Midbrain (tissue), 1 donor: ENCODE measurements at regions not wholly inside any gene's neighbourhood (a gene's known extent, or its start where the extent isn't known, plus 50 kb on each side); places are given as distances from the start of the nearest gene placed in this dataset.
"Not testable (repeated sequence)": the region's sequence is repeated elsewhere in the genome, so short reads cannot be mapped to it uniquely, and the experiment has no call there.

ENCODE experiments used
- DNase-seq: peaks from one replicate; lab custom pipeline; 2025; lab: John Stamatoyannopoulos, UW

DNA sequence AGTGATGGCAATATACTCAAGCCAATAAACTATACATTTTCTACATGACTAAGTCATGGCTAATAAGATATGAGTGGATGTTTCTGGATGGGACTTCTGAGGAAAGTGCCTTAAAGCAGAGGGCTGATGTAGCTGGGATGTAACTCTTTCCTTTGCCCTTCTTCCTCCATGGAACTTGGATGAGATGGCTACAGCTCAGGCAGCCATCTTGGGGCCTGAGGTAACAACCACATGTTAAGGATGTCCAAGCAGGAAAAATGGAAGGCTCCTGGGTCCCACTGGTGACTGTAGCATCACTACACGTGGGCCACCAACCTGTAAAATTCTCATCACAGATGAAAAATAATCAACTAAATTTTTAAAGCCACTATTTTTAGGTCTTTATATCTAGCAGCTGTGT, 54.4 kb upstream of the GRIP1 start:
- DNase-seq: no peak

DNA sequence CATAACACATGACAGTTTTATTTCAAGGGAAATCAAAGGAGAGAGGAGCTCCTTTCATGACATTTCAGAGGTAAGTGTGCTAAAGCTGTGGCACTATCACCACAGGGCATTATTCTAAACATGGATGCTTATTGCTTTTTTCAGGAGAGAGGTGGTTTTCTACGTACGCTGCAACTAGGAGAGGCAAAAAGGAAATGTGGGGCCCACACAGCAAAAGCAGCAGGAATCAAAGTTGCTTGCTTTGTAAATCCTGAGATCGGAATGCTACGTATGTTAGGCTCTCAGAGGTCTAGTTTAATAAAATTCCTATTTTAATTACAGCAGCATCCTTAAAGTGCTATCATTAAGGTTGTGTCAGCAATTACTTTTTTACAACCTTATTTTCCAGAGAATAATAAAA, 55.0 kb upstream of the GRIP1 start:
- DNase-seq: no peak

- no peak for DNase-seq
Observed at GRCh38 chr12:66735275-66735674, 56.4 kb upstream of the GRIP1 start.

DNA sequence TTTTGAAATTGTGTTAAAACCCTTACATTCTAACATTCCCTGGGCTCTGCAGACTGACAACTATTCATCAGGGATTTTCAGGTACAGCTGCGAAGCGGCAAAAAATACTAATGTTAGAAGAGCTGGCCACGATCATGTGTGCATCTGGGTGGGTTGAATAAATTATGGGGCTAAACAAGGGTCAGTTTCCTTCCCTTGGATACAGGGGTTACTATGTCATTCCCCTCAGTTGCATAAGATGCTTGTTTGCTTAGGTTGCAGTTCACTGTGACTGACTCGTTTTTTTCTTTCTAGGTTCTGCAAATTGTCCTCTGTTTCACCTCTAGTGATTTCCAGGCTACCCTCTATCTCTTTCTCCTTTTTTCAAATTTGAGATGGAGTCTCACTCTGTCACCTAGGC, 58.1 kb upstream of the GRIP1 start:
- no peak for DNase-seq

GRCh38 chr12:66739266-66739665, 60.4 kb upstream of the GRIP1 start:
- DNase-seq: no peak

DNA sequence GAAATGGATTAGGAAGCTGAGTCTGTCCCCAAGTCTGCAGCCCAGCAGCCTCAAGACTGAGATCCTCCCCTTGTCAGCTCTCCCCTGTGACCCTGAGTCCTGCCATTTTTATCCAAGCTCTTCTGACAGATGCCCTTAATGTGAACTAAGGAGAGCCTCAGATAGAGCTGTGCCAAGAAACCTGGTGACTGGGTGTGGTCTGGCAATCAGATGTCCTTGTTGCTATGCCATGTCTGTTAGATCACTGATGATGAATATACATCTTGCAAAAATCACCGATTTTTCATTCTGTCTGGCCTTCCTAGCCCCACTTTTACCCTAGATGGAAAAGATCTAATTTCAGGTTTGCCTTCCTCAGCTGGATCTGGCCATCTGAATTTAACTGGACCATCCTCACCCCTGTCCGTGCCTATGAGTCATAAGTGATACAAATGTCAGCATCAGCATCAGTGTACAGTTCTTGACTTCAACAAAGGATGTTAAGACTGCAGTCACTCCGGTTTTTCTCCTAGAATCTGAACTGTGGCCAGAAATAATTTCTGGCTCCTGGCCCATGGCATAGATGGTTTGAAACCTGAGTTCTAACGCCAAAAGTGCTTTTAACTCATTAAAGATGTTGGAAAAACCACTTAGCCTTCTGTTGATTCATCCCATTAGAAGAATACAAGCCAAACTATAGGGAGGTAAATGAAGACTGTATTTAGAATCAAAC, 61.2 kb upstream of the GRIP1 start:
- DNase-seq: no peak

- DNase-seq: no peak
Observed at GRCh38 chr12:66740732-66741131, 61.9 kb upstream of the GRIP1 start.

- no peak for DNase-seq
Observed at GRCh38 chr12:66741919-66742318, 63.0 kb upstream of the GRIP1 start.

DNA sequence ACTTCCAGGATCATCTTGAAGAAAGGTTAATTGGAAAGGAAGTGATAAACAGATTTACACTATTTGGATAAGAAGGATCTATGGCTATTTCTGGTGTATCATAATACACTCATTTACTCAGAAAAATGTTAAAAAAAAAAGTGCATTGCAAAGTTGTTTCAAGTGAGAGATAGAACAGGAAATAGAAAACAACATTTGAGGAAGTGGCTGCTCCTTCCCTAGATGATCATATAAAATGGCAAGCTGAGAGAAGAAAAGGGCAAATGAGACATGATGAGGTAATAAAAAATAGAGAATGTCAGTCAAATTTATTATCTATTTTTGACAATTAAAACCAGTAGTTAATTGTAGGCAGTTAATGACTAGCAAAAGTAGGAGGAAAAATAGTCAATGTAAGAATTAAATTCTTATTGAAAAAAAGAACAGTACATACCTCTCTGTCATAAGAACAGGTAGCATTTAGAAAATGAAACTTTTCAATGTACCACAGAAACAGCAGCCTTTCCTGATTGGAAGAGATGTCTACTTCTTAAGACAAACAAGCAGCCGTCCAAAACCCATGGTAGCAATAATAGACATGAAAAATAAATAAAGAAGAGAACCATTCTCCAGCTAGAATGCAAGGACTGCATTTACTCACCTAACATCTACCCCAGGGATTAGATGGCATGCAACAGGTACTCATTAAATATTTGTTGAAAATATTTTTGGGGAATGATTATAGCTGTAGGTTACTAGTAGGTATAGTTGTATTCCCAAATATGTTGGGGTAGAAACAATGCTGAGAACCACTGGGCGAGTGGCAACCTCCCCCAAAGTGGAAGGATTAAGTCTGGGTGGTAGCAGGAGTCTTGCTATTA, 63.9 kb upstream of the GRIP1 start:
- no peak for DNase-seq

- DNase-seq: no peak
Observed at GRCh38 chr12:66744461-66744860, 65.6 kb upstream of the GRIP1 start.

DNA sequence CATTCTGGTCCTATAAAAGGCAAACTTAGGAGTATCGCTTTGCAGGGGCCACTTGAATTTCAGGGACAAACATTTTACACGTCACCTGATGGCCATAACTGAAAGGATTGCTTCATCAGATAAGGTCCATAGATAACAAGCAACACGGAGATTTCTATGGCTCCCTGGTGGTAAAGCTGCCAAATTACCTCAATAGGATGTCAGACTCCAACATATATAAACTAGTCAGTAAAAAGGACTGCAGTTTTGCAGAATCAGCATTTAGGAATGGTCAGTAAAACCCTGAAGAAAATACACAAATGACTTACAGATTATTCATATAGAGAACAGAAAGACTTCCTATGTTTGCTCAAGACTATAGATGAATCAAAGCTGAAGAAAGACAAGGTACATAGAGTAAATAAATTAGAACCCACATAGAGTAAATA, 66.1 kb upstream of the GRIP1 start:
- no peak for DNase-seq

DNA sequence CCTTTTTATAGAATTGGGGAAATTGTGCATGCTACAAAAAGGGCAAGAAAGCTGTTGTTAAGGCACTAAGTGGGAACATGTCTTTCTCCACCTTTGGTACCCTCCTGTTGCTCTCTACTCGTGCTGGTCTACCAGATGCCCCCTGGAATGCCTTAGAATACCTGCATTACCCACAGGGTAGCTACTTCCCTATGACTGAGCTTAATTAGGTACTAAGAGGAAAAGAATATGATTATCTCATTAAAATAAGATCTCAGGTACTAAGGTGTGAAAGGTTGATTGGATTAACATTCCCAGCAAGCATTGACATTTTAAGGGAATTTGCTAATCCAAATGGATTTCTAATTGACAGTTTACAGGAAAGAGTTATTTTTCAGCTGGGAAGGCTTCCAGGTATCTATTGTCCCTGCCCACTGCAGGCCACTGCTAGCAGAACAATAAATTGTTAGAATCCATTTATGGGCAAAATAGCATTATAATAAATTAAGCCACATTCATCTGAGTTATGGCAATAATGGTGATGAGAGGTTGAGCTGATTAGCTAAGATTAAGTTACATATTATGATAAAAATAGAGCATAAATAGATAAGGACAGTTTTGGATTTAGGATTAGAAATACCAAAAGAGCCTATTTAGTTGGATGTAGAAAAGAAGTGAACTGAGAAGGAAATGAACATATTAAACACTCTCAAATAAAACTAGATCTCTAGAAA, 67.8 kb upstream of the GRIP1 start:
- DNase-seq: no peak

GRCh38 chr12:66751432-66752113, 72.7 kb upstream of the GRIP1 start:
- no peak for DNase-seq

DNA sequence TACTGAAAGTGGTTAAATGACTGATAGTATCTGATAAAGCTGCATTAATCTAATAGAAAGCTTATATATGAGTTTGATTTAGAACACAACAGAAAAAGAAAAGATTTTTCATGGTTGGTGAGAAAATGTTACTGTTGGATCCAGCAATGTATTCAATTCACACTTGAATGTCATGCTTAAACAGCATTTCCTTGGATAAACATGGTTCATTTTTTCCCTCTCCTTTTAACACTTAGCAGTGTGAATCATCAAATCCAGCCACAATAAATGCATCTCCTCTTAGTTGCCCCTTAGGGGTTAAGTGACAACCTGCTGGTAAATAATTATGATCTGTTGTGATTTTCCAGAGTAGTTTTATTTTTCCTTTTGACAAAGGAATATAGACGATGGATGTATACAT, 74.9 kb upstream of the GRIP1 start:
- no peak for DNase-seq

DNA sequence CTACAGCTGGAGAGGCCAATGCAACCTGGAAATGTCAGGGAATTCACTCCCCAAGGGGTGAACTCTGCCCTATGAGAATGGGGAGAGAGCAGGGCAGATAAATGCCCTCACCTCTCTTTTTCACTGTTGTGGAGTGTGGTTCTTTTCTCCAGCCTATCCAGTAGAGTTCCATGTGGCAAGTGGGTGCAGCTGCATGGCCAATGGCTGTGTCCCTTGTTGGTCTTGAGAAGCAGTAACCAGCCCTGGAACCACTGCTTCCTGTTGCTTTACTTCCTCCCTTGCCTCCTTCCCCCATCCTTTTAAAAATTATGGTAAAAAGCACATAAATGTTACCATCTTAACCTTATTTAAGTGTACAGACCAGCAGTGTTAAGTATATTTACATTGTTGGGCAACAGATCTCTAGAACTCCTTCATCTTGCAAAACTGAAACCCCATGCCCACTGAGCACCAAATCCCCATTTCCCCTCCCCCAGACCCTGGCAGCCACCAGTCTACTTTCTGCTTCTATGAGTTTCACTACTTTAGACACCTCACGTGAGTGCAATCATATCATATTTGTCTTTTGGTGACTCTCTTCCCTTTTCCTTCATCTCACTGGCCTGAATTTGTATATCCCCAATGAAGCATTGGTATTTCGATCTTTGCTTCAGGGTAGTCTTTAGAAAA, 77.0 kb upstream of the GRIP1 start:
- no peak for DNase-seq

DNA sequence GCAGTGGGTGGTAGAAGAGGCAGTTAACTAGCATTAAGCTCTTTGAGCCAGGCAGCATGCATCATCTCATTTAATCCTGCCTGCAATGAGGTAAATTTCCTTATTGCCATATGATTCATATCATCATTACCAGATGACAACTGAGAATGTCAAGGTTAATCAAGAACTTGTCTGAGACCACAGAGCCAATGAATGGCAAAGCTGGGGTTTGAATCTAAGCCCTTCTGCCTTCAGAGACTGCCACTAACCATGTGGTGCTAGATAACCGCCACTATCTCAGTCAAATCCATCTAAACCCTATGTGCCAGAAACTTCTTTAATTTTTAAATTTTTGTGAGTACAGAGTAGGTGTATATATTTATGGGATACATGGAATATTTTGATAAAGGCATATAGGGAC, 77.8 kb upstream of the GRIP1 start:
- DNase-seq: no peak

DNA sequence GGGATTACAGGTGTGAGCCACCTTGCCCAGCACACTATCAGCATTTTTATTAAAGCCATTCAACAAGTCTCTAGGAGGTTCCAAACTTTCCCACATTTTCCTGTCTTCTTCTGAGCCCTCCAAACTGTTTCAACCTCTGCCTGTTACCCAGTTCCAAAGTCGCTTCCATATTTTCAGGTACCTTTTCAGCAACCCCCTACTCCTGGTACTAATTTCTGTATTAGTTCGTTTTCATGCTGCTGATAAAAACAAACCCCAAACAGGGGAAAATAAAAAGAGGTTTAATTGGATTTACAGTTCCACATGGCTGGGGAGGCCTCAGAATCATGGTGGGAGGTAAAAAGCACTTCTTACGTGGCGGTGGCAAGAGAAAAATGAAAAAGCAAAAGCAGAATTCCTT, 81.2 kb upstream of the GRIP1 start:
- not testable (repeated sequence) for DNase-seq

DNA sequence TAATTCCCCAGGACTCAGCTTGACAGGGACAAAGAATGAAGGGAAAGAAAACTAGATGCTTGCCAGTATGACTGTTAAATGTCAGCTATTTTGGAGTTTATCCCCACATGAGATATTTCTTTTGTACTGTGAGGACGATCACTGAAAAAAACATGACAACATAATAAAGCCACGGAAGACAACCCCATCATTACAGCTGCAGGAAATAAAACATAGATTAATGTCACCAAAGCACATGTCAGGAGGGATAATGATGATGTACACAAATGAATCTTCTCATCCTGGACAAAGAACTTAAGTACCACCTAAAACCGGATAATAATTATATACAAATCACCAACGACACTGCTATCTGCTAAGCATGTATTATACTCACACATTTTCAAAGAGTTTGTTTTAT, 84.6 kb upstream of the GRIP1 start:
- no peak for DNase-seq

DNA sequence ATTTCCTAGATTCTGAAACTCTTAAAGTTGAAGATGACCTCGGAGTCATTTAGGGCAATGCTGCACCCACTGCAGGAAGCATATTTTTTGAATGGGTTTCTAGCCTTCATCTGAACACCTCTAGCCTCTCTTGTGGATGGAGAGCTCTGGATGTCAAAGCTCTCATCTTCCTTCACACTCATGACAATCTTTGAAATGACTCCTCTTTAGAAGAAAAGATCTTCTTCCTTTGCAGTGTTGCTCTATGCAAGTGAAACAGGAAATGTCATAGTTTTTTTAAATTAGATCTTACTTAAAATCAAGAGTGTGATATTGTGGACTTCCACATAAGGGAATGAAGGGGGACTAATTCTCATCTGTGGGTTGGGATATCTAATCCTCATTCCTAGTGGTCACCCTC, 86.3 kb upstream of the GRIP1 start:
- DNase-seq: no peak

DNA sequence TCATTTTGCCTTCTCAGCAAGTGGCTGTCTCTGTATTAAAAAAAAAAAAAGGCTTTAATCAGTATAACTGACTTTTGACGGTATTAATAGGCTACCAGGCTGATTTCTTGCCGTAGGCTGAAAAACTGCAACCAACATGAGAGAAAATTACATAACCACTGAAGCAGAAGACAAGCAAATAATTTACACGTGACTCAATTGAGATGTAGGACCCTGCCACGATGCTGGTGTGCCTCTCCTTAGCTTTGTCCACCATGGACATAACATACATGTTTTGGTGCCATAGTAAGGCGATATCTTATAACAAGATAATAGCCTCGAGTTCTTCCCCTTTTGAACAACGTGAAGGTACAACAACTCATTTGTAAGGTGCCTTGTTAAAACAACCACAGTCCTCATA, 88.7 kb upstream of the GRIP1 start:
- DNase-seq: no peak

- no peak for DNase-seq
Observed at GRCh38 chr12:66768293-66768692, 89.4 kb upstream of the GRIP1 start.

GRCh38 chr12:66774929-66775328, 96.1 kb upstream of the GRIP1 start:
- DNase-seq: no peak
